Natural killer cell (primary cell): ENCODE measurements at regions not wholly inside any gene's neighbourhood (a gene's known extent, or its start where the extent isn't known, plus 50 kb on each side); places are given as distances from the start of the nearest gene placed in this dataset.
"Not testable (repeated sequence)": the region's sequence is repeated elsewhere in the genome, so short reads cannot be mapped to it uniquely, and the experiment has no call there.

Source experiments
- ATAC-seq, 3 donors: fragments of 150-1000 bp in 2 of 3; fragments of 200-7000 bp in 1 of 3; cut with Tn5 transposase; 1 replicate in 1 of 3; 2 replicates in 2 of 3; pipeline ENCODE4 v1.10.0; 2021; ENCODE audit warnings: mild to moderate bottlenecking in 2 of 3, moderate library complexity in 2 of 3
- DNase-seq, 2 donors: peaks; one replicate each; pipeline versions ENCODE4 v3.0.0 to v3.0.0-alpha.2; 2013 to 2021; ENCODE audit warnings: mixed read lengths in 1 of 2
- H3K27ac ChIP-seq: one replicate; pipeline ENCODE4 v1.5.1; 2013; ENCODE audit warnings: mild to moderate bottlenecking, low read length
- H3K27me3 ChIP-seq: one replicate; pipeline ENCODE4 v1.6.1; 2013; ENCODE audit warnings: low read length; ENCODE audit not compliant: control insufficient read depth, insufficient read depth
- H3K36me3 ChIP-seq: one replicate; pipeline ENCODE4 v1.6.1; 2013; ENCODE audit warnings: low read length; ENCODE audit not compliant: control insufficient read depth, insufficient read depth
- H3K4me1 ChIP-seq: one replicate; pipeline ENCODE4 v1.6.1; 2013; ENCODE audit warnings: low read length; ENCODE audit not compliant: control insufficient read depth, insufficient read depth
- H3K4me3 ChIP-seq: one replicate; pipeline ENCODE4 v1.5.1; 2013; ENCODE audit warnings: low read length
- H3K9me3 ChIP-seq: one replicate; pipeline ENCODE4 v1.6.1; 2013; ENCODE audit warnings: low read length; ENCODE audit not compliant: control insufficient read depth, insufficient read depth
- H3K27ac Mint-ChIP-seq, 2 donors: one replicate each; pipeline ENCODE4 v1.8.0; 2022; ENCODE audit warnings: mild to moderate bottlenecking in 2 of 2, mixed read lengths in 2 of 2, moderate library complexity in 1 of 2
- H3K27me3 Mint-ChIP-seq, 2 donors: one replicate each; pipeline ENCODE4 v1.8.0; 2022; ENCODE audit warnings: low read depth in 2 of 2, mixed read lengths in 2 of 2
- H3K36me3 Mint-ChIP-seq: one replicate; pipeline ENCODE4 v1.8.0; 2022; ENCODE audit warnings: mixed read lengths
- H3K4me1 Mint-ChIP-seq, 2 donors: one replicate each; pipeline ENCODE4 v1.8.0; 2022; ENCODE audit warnings: mixed read lengths in 2 of 2
- H3K4me3 Mint-ChIP-seq: one replicate; pipeline ENCODE4 v1.8.0; 2022; ENCODE audit warnings: mild to moderate bottlenecking, moderate library complexity, mixed read lengths
- H3K9me3 Mint-ChIP-seq, 2 donors: one replicate each; pipeline ENCODE4 v1.8.0; 2022; ENCODE audit warnings: mixed read lengths in 2 of 2
- WGBS: methylation state at CpG from one replicate; pipeline ENCODE4 v1.1.7; 2013; ENCODE audit warnings: missing lambda C conversion rate; ENCODE audit not compliant: insufficient coverage; 5-methylcytosine and 5-hydroxymethylcytosine counted together
- intact Hi-C: fragments of 100-400 bp; cut with micrococcal nuclease; formaldehyde crosslinking; loops from one replicate; pipeline ENCODE4 v1.14.2; 2022
- TF ChIP-seq, protein P1 (sequence below): fragments of 200-600 bp; IDR thresholded peaks from one replicate; pipeline ENCODE4 v1.8.0; 2022; ENCODE audit warnings: antibody characterized with exemption

DNA sequence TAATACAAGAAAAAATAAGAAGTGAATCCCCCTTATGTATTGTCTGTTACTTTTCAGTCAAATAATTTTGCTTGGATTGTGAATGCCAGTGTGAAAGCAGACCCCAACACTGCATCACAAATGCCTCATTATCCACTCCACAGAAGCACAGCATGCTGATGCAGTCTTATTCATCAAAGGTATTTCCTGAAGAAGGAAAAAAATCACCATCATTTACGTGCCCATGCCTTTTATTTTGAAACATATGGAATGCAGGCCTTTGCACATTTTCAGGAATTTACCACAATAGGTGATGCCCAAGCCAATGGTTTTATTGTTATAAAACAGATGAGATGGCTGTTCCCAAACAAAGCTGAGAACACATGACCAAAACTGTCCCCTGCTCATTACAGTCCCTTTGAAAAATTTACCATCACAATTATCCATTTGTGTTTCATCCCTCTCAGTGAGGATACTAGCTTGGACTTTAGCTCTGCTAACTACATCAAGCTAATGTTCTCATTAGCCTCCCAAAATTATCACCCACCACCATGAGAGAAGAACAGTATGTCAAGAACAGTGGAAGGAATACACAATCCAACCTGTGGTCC lies 180.6 kb upstream of the HTR1E start:
- no peaks in the 10 kb centered on the region for H3K27me3 Mint-ChIP-seq
- DNase-seq: no peak
- H3K9me3 Mint-ChIP-seq: peaks cover 9 to 12% of the 10 kb centered on the region in 2 donors
- H3K27ac Mint-ChIP-seq: no peak overlapping the region
- Histone ChIP-seq H3K4me3 (no peak overlapping the region), H3K36me3 (no peaks in the 10 kb centered on the region), H3K4me1 (no peaks in the 10 kb centered on the region), H3K9me3 (peaks cover 4% of the 10 kb centered on the region), H3K27ac (no peak overlapping the region), H3K27me3 (no peaks in the 10 kb centered on the region)
- H3K4me3 Mint-ChIP-seq: no peak overlapping the region
- WGBS: 67% methylated on average over 1 of the region's 1 CpG
- intact Hi-C loops: no loop called here
- peaks cover 6% of the 10 kb centered on the region for H3K36me3 Mint-ChIP-seq
- H3K4me1 Mint-ChIP-seq: no peaks in the 10 kb centered on the region
- no peak for ATAC-seq
- TF ChIP-seq, protein P1, sequence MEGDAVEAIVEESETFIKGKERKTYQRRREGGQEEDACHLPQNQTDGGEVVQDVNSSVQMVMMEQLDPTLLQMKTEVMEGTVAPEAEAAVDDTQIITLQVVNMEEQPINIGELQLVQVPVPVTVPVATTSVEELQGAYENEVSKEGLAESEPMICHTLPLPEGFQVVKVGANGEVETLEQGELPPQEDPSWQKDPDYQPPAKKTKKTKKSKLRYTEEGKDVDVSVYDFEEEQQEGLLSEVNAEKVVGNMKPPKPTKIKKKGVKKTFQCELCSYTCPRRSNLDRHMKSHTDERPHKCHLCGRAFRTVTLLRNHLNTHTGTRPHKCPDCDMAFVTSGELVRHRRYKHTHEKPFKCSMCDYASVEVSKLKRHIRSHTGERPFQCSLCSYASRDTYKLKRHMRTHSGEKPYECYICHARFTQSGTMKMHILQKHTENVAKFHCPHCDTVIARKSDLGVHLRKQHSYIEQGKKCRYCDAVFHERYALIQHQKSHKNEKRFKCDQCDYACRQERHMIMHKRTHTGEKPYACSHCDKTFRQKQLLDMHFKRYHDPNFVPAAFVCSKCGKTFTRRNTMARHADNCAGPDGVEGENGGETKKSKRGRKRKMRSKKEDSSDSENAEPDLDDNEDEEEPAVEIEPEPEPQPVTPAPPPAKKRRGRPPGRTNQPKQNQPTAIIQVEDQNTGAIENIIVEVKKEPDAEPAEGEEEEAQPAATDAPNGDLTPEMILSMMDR: no peak

DNA sequence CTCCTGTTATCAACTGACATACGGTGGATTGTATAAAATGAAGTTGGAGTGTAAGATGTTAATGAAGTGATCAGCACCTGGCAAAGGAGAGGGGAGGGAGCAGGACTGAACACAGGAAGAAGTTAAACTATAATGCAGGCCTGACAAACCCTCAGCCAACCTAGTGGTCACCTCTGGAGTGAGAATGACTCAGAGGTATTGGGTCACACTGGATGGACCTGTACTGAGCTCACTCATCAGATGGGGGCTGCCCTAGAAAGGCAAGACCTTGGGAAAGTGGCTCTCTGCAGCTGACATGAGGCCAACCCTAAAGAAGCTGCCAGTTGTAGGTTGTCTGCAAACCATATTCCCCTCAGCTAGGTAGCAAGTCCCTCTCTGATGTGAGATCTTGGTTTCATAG lies 193.3 kb upstream of the HTR1E start:
- H3K4me1 Mint-ChIP-seq: no peaks in the 10 kb centered on the region
- Histone ChIP-seq H3K27me3 (no peaks in the 10 kb centered on the region), H3K4me1 (no peaks in the 10 kb centered on the region), H3K4me3 (no peak overlapping the region), H3K27ac (no peak overlapping the region), H3K9me3 (no peaks in the 10 kb centered on the region), H3K36me3 (no peaks in the 10 kb centered on the region)
- TF ChIP-seq, protein P1: no peak
- H3K9me3 Mint-ChIP-seq: peaks cover 17 to 25% of the 10 kb centered on the region in 2 donors
- H3K4me3 Mint-ChIP-seq: no peak overlapping the region
- H3K27ac Mint-ChIP-seq: no peak overlapping the region
- DNase-seq (no peak), ATAC-seq (no peak)
- intact Hi-C loops: no loop called here
- no peaks in the 10 kb centered on the region for H3K27me3 Mint-ChIP-seq
- no peaks in the 10 kb centered on the region for H3K36me3 Mint-ChIP-seq
- WGBS: no CpG with 5 or more reads among the region's 1 CpG

DNA sequence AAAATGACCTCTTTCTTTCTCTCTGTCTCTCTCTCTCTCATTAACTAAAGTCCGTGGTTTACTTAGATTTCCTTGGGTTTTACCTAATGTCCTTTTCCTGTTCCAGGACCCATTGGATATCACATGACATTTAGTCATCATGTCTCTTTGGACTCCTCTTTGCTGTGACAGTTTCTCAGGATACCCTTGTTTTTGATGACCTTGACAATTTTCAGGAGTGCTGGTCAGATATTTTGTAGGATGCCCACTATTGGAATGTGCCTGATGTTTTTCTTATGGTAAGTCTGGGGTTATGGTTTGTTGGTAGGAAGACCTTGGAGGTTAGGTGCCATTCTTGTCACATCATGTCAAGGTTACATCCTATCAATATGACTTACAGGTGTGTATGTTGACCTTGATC lies 199.2 kb upstream of the HTR1E start:
- no peak for ATAC-seq
- Mint-ChIP-seq H3K27me3 (no peaks in the 10 kb centered on the region), H3K9me3 (peaks cover 20 to 27% of the 10 kb centered on the region in 2 donors), H3K36me3 (no peaks in the 10 kb centered on the region), H3K4me1 (no peaks in the 10 kb centered on the region), H3K4me3 (no peak overlapping the region), H3K27ac (no peak overlapping the region)
- no peaks in the 10 kb centered on the region for H3K27me3 ChIP-seq
- H3K9me3 ChIP-seq: no peaks in the 10 kb centered on the region
- intact Hi-C loops: no loop called here
- no peak overlapping the region for H3K27ac ChIP-seq
- no peaks in the 10 kb centered on the region for H3K36me3 ChIP-seq
- DNase-seq: no peak
- no peak overlapping the region for H3K4me3 ChIP-seq
- TF ChIP-seq, protein P1: no peak
- WGBS: 100% methylated on average over 1 of the region's 1 CpG
- no peaks in the 10 kb centered on the region for H3K4me1 ChIP-seq

DNA sequence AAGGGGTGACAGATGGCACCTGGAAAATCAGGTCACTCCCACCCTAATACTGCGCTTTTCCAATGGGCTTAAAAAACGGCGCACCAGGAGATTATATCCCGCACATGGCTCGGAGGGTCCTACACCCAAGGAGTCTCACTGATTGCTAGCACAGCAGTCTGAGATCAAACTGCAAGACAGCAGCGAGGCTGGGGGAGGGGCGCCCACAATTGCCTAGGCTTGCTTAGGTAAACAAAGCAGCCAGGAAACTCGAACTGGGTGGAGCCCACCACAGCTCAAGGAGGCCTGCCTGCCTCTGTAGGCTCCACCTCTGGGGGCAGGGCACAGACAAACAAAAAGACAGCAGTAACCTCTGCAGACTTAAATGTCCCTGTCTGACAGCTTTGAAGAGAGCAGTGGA lies 205.7 kb upstream of the HTR1E start:
- H3K9me3 ChIP-seq, ATAC-seq, H3K27ac ChIP-seq, H3K27me3 ChIP-seq, DNase-seq, H3K36me3 ChIP-seq, H3K27me3 Mint-ChIP-seq, H3K4me3 ChIP-seq, H3K4me1 Mint-ChIP-seq, H3K4me1 ChIP-seq, H3K4me3 Mint-ChIP-seq, H3K27ac Mint-ChIP-seq, intact Hi-C loops, H3K36me3 Mint-ChIP-seq: not testable (repeated sequence)
- 74% methylated on average over 7 of the region's 8 CpGs for WGBS
- peaks cover 15 to 16% of the 10 kb centered on the region in 2 donors for H3K9me3 Mint-ChIP-seq

DNA sequence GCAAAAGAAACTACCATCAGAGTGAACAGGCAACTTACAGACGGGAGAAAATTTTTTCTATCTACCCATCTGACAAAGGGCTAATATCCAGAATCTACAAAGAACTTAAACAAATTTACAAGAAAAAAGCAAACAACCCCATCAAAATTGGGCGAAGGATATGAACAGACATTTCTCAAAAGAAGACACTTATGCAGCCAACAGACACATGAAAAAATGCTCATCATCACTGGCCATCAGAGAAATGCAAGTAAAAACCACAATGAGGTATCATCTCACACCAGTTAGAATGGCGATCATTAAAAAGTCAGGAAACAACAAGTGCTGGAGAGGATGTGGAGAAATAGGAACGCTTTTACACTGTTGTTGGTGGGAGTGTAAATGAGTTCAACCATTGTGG lies 206.6 kb upstream of the HTR1E start:
- H3K4me1 ChIP-seq, DNase-seq, H3K4me3 ChIP-seq, H3K36me3 ChIP-seq, intact Hi-C loops, H3K27me3 Mint-ChIP-seq, H3K27ac ChIP-seq, H3K36me3 Mint-ChIP-seq, ATAC-seq, H3K4me1 Mint-ChIP-seq, H3K27me3 ChIP-seq, H3K4me3 Mint-ChIP-seq, H3K9me3 ChIP-seq, H3K27ac Mint-ChIP-seq: not testable (repeated sequence)
- peaks cover 16 to 17% of the 10 kb centered on the region in 2 donors for H3K9me3 Mint-ChIP-seq
- 93% methylated on average over 4 of the region's 4 CpGs for WGBS
